GM23338 (cell line): ENCODE measurements at regions not wholly inside any gene's neighbourhood (a gene's known extent, or its start where the extent isn't known, plus 50 kb on each side); places are given as distances from the start of the nearest gene placed in this dataset.

Source experiments
- ATAC-seq: fragments of 200-7000 bp; cut with Tn5 transposase; 3 replicates; pipeline ENCODE4 v1.9.1; 2020
- DNase-seq: peaks from one replicate; pipeline ENCODE4 v3.0.0-alpha.2; 2015; ENCODE audit warnings: low spot score
- H2AFZ ChIP-seq: fragments of 200-600 bp; sonication (generic); 2 replicates; pipeline ENCODE4 v1.8.0; 2016; ENCODE audit warnings: antibody characterized with exemption, mild to moderate bottlenecking, moderate library complexity
- H3F3A ChIP-seq: fragments of 200-600 bp; sonication (generic); replicated peaks from 2 replicates; pipeline ENCODE4 v1.8.0; 2017; ENCODE audit warnings: antibody characterized with exemption, mixed run types, low read depth
- H3K27ac ChIP-seq: fragments of 200-600 bp; sonication (generic); 2 replicates; pipeline ENCODE4 v1.6.1; 2016; ENCODE audit warnings: low read depth
- H3K27me3 ChIP-seq: fragments of 200-600 bp; sonication (generic); 2 replicates; pipeline ENCODE4 v1.8.0; 2016; ENCODE audit warnings: mild to moderate bottlenecking, mixed run types, moderate library complexity; ENCODE audit not compliant: insufficient read depth
- H3K36me3 ChIP-seq: fragments of 200-600 bp; sonication (generic); 2 replicates; pipeline ENCODE4 v1.8.0; 2016; ENCODE audit warnings: mild to moderate bottlenecking; ENCODE audit not compliant: insufficient read depth
- H3K4me1 ChIP-seq: fragments of 200-600 bp; sonication (generic); 2 replicates; pipeline ENCODE4 v1.8.0; 2016; ENCODE audit warnings: mild to moderate bottlenecking, moderate library complexity; ENCODE audit not compliant: insufficient read depth
- H3K4me2 ChIP-seq: fragments of 200-600 bp; sonication (generic); 2 replicates; pipeline ENCODE4 v1.7.1; 2017; ENCODE audit warnings: mixed run types
- H3K4me3 ChIP-seq: fragments of 200-600 bp; sonication (generic); 2 replicates; pipeline ENCODE4 v1.6.1; 2016; ENCODE audit warnings: mixed run types
- H3K79me2 ChIP-seq: fragments of 200-600 bp; sonication (generic); replicated peaks from 2 replicates; pipeline ENCODE4 v1.8.0; 2017; ENCODE audit warnings: mild to moderate bottlenecking; ENCODE audit not compliant: insufficient read depth
- H3K9me2 ChIP-seq: fragments of 200-600 bp; sonication (generic); 2 replicates; pipeline ENCODE4 v1.8.0; 2017; ENCODE audit not compliant: insufficient read depth
- H4K20me1 ChIP-seq: fragments of 200-600 bp; sonication (generic); replicated peaks from 2 replicates; pipeline ENCODE4 v1.8.0; 2017; ENCODE audit warnings: mild to moderate bottlenecking; ENCODE audit not compliant: insufficient read depth
- H3K27ac Mint-ChIP-seq: 2 replicates; pipeline ENCODE4 v1.8.0; 2020; ENCODE audit warnings: inconsistent platforms, mild to moderate bottlenecking, moderate library complexity, mixed read lengths
- H3K27me3 Mint-ChIP-seq: 3 replicates; pipeline ENCODE4 v1.8.0; 2022; ENCODE audit warnings: low read depth, mild to moderate bottlenecking, moderate library complexity, mixed read lengths, inconsistent platforms; ENCODE audit not compliant: insufficient read depth, poor library complexity
- H3K36me3 Mint-ChIP-seq: 3 replicates; pipeline ENCODE4 v1.8.0; 2021; ENCODE audit warnings: low read depth, mild to moderate bottlenecking, inconsistent platforms, moderate library complexity, mixed read lengths
- H3K4me1 Mint-ChIP-seq: 3 replicates; pipeline ENCODE4 v1.8.0; 2020; ENCODE audit warnings: mild to moderate bottlenecking, inconsistent platforms, mixed read lengths
- H3K4me3 Mint-ChIP-seq: 3 replicates; pipeline ENCODE4 v1.8.0; 2021; ENCODE audit warnings: moderate library complexity, mild to moderate bottlenecking, inconsistent platforms, mixed read lengths
- H3K9me3 Mint-ChIP-seq: 3 replicates; pipeline ENCODE4 v1.8.0; 2020; ENCODE audit warnings: moderate library complexity, mild to moderate bottlenecking, inconsistent platforms, mixed read lengths
- CREB1 ChIP-seq: fragments of 250-450 bp; sonication (Bioruptor Pico); IDR thresholded peaks from 2 replicates; pipeline ENCODE4 v1.5.0; 2020; ENCODE audit warnings: low read depth, mild to moderate bottlenecking, moderate library complexity
- CTCF ChIP-seq, 2 experiments: fragments of 200-600 bp in 1 of 2; sonication (generic) in 1 of 2; conservative IDR thresholded peaks; 2 replicates each; pipeline versions ENCODE4 v1.5.1 to v1.6.1; 2016 to 2017; ENCODE audit warnings: antibody characterized with exemption in 2 of 2, low read depth in 2 of 2, mild to moderate bottlenecking in 2 of 2, moderate library complexity in 1 of 2
- EZH2 ChIP-seq: fragments of 200-600 bp; sonication (generic); IDR thresholded peaks from one replicate; pipeline ENCODE4 v1.8.0; 2017; ENCODE audit warnings: antibody characterized with exemption, mild to moderate bottlenecking, low read depth; ENCODE audit not compliant: unreplicated experiment
- EZH2phosphoT487 ChIP-seq: fragments of 200-600 bp; sonication (generic); IDR thresholded peaks from one replicate; pipeline ENCODE4 v1.8.1; 2018; ENCODE audit warnings: antibody characterized with exemption; ENCODE audit not compliant: unreplicated experiment
- NANOG ChIP-seq: IDR thresholded peaks from 2 replicates; pipeline ENCODE4 v1.6.1; 2016; ENCODE audit warnings: antibody characterized with exemption, borderline replicate concordance
- POLR2AphosphoS5 ChIP-seq: IDR thresholded peaks from 2 replicates; pipeline ENCODE4 v1.6.1; 2016; ENCODE audit warnings: antibody characterized with exemption, low read depth
- REST ChIP-seq: IDR thresholded peaks from one replicate; pipeline ENCODE4 v1.6.1; 2018; ENCODE audit warnings: antibody characterized with exemption; ENCODE audit not compliant: unreplicated experiment
- STAT1 ChIP-seq: IDR thresholded peaks from one replicate; pipeline ENCODE4 v1.6.1; 2016; ENCODE audit warnings: antibody characterized with exemption; ENCODE audit not compliant: unreplicated experiment
- ZNF114 ChIP-seq: fragments of 250-450 bp; sonication (Bioruptor Pico); IDR thresholded peaks from 2 replicates; pipeline ENCODE4 v1.5.0; 2020; ENCODE audit warnings: mild to moderate bottlenecking, moderate library complexity
- ZNF331 ChIP-seq: fragments of 250-450 bp; sonication (Bioruptor Pico); IDR thresholded peaks from 2 replicates; pipeline ENCODE4 v1.5.0; 2020; ENCODE audit warnings: low read depth, mild to moderate bottlenecking, moderate library complexity
- TF ChIP-seq, protein P1 (sequence below): fragments of 250-450 bp; sonication (Bioruptor Pico); IDR thresholded peaks from 2 replicates; pipeline ENCODE4 v1.5.0; 2020; ENCODE audit warnings: mild to moderate bottlenecking, moderate library complexity

GRCh38 chr1:213388199-213388598, 337.2 kb downstream of the RPS6KC1 start (continued):
- TF ChIP-seq, protein P1, sequence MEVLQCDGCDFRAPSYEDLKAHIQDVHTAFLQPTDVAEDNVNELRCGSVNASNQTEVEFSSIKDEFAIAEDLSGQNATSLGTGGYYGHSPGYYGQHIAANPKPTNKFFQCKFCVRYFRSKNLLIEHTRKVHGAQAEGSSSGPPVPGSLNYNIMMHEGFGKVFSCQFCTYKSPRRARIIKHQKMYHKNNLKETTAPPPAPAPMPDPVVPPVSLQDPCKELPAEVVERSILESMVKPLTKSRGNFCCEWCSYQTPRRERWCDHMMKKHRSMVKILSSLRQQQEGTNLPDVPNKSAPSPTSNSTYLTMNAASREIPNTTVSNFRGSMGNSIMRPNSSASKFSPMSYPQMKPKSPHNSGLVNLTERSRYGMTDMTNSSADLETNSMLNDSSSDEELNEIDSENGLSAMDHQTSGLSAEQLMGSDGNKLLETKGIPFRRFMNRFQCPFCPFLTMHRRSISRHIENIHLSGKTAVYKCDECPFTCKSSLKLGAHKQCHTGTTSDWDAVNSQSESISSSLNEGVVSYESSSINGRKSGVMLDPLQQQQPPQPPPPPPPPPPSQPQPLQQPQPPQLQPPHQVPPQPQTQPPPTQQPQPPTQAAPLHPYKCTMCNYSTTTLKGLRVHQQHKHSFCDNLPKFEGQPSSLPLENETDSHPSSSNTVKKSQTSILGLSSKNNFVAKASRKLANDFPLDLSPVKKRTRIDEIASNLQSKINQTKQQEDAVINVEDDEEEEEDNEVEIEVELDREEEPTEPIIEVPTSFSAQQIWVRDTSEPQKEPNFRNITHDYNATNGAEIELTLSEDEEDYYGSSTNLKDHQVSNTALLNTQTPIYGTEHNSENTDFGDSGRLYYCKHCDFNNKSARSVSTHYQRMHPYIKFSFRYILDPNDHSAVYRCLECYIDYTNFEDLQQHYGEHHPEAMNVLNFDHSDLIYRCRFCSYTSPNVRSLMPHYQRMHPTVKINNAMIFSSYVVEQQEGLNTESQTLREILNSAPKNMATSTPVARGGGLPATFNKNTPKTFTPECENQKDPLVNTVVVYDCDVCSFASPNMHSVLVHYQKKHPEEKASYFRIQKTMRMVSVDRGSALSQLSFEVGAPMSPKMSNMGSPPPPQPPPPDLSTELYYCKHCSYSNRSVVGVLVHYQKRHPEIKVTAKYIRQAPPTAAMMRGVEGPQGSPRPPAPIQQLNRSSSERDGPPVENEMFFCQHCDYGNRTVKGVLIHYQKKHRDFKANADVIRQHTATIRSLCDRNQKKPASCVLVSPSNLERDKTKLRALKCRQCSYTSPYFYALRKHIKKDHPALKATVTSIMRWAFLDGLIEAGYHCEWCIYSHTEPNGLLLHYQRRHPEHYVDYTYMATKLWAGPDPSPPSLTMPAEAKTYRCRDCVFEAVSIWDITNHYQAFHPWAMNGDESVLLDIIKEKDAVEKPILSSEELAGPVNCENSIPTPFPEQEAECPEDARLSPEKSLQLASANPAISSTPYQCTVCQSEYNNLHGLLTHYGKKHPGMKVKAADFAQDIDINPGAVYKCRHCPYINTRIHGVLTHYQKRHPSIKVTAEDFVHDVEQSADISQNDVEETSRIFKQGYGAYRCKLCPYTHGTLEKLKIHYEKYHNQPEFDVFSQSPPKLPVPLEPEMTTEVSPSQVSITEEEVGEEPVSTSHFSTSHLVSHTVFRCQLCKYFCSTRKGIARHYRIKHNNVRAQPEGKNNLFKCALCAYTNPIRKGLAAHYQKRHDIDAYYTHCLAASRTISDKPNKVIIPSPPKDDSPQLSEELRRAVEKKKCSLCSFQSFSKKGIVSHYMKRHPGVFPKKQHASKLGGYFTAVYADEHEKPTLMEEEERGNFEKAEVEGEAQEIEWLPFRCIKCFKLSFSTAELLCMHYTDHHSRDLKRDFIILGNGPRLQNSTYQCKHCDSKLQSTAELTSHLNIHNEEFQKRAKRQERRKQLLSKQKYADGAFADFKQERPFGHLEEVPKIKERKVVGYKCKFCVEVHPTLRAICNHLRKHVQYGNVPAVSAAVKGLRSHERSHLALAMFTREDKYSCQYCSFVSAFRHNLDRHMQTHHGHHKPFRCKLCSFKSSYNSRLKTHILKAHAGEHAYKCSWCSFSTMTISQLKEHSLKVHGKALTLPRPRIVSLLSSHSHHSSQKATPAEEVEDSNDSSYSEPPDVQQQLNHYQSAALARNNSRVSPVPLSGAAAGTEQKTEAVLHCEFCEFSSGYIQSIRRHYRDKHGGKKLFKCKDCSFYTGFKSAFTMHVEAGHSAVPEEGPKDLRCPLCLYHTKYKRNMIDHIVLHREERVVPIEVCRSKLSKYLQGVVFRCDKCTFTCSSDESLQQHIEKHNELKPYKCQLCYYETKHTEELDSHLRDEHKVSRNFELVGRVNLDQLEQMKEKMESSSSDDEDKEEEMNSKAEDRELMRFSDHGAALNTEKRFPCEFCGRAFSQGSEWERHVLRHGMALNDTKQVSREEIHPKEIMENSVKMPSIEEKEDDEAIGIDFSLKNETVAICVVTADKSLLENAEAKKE (CRISPR knock-in tag) = no peak
- TF ChIP-seq STAT1 (no peak), ZNF331 (CRISPR knock-in tag) (no peak)

DNA sequence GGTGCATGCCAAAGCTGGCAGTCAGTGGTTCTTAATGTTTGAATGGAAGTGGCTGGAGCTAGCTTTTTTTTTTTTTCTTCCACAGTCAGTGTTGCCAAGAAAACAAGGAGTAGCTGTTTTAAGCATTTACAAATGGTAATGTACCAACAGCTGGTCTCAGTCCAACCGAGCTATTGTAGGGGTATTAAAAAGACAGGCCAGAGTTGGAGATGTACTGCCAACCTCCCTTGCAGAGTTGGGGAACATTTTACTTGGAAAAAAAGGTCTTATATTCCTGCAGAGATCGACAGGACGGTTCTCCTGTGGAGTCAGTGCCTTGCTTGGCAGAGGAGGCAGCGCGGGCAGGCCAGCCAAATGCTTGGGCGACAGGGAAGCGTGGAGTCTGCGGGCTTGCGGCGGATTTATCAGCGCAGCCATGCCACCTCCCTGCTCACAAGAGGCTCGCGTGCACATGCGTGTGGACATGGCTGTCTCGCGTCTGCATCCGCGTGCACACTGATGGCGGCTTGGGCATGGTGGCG, 338.1 kb downstream of the RPS6KC1 start:
- Histone ChIP-seq H4K20me1 (no peaks in the 10 kb centered on the region), H3K36me3 (no peaks in the 10 kb centered on the region), H3K27me3 (no peaks in the 10 kb centered on the region), H2AFZ (peak overlapping the region; percentile 56), H3K4me1 (no peaks in the 10 kb centered on the region), H3F3A (no peaks in the 10 kb centered on the region), H3K9me2 (0 out of 2 replicates have a peak, but pooled peaks cover 11% of the 10 kb centered on the region), H3K4me2 (no peak overlapping the region), H3K79me2 (no peaks in the 10 kb centered on the region), H3K27ac (no peak overlapping the region), H3K4me3 (no peak overlapping the region)
- Mint-ChIP-seq H3K36me3 (no peaks in the 10 kb centered on the region), H3K4me3 (no peak overlapping the region), H3K9me3 (no peaks in the 10 kb centered on the region), H3K27me3 (peaks cover 4% of the 10 kb centered on the region), H3K4me1 (peaks cover 8% of the 10 kb centered on the region), H3K27ac (no peak overlapping the region)
- DNase-seq (no peak), ATAC-seq (peak; percentile 33; the same call in 1 of the 3 replicates)
- no peak for TF ChIP-seq ZNF114
- TF ChIP-seq POLR2AphosphoS5 = no peak
- TF ChIP-seq EZH2 = no peak
- no peak for TF ChIP-seq REST
- no peak for TF ChIP-seq CREB1 (CRISPR knock-in tag)
- no peak for TF ChIP-seq EZH2phosphoT487
- no peak for TF ChIP-seq CTCF (conservative IDR thresholded peaks at IDR 0.05; ENCODE audit: low read depth in 2 of 2)
- TF ChIP-seq STAT1 = no peak
- TF ChIP-seq NANOG = no peak
